ENCODE measurements at regions not wholly inside any gene's neighbourhood (a gene's known extent, or its start where the extent isn't known, plus 50 kb on each side); places are given as distances from the start of the nearest gene placed in this dataset.

GRCh38 chr1:178020968-178021640 lies 51.2 kb upstream of the SEC16B start:
- TF ChIP-seq, protein P1, sequence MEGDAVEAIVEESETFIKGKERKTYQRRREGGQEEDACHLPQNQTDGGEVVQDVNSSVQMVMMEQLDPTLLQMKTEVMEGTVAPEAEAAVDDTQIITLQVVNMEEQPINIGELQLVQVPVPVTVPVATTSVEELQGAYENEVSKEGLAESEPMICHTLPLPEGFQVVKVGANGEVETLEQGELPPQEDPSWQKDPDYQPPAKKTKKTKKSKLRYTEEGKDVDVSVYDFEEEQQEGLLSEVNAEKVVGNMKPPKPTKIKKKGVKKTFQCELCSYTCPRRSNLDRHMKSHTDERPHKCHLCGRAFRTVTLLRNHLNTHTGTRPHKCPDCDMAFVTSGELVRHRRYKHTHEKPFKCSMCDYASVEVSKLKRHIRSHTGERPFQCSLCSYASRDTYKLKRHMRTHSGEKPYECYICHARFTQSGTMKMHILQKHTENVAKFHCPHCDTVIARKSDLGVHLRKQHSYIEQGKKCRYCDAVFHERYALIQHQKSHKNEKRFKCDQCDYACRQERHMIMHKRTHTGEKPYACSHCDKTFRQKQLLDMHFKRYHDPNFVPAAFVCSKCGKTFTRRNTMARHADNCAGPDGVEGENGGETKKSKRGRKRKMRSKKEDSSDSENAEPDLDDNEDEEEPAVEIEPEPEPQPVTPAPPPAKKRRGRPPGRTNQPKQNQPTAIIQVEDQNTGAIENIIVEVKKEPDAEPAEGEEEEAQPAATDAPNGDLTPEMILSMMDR (IDR thresholded peaks at IDR 0.05), result no peak
- TF ChIP-seq POLR2AphosphoS5 (IDR thresholded peaks at IDR 0.05) (no peak), EP300 (IDR thresholded peaks at IDR 0.05) (no peak), POLR2A (IDR thresholded peaks at IDR 0.05) (no peak)
- Histone ChIP-seq H3K4me1 (no peaks in the 10 kb centered on the region), H3K4me3 (no peak overlapping the region), H3K9me3 (peaks cover 0 to 9% (median 3%) of the 10 kb centered on the region in 4 donors), H3K27ac (no peak overlapping the region), H3K36me3 (peaks cover 0 to 88% (median 83%) of the 10 kb centered on the region in 4 donors), H3K27me3 (no peaks in the 10 kb centered on the region)
- DNase-seq, result no peak
- WGBS, 5 donors, result 67 to 83% (median 76%) methylated on average over 8 of the region's 8 CpGs
- intact Hi-C loops (cut with DNase I; ENCODE audit: low total_unique reads), result no loop called here

DNA sequence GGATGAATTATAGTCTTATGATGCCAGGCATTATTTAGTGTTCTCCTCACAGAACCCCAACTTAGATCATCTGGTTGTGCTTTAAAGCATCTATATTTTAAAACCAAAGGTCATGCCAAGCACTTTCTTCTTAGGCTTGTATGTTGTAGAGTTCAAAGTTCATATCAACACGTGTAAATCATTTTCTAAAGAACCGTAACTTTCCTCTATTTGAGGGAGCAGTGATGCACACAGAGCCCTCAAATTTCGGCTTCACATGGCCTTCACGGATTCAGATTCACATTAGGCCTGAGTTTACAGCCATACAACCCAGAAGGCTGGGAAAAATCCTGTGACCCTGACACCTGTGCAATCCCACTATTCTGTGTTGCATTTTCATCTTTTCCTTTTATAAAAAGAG lies 52.1 kb upstream of the SEC16B start:
- WGBS, 5 donors, result 55 to 75% (median 72%) methylated on average over 4 of the region's 4 CpGs
- DNase-seq, result no peak
- Histone ChIP-seq H3K4me1 (no peaks in the 10 kb centered on the region), H3K27ac (no peak overlapping the region), H3K36me3 (peaks cover 0 to 86% (median 78%) of the 10 kb centered on the region in 4 donors), H3K27me3 (no peaks in the 10 kb centered on the region), H3K9me3 (peaks cover 0 to 9% (median 3%) of the 10 kb centered on the region in 4 donors), H3K4me3 (no peak overlapping the region)
- intact Hi-C loops (cut with DNase I; ENCODE audit: low total_unique reads), result no loop called here
- TF ChIP-seq, protein P1 (IDR thresholded peaks at IDR 0.05), result no peak
- no peak for TF ChIP-seq POLR2A (IDR thresholded peaks at IDR 0.05)
- no peak for TF ChIP-seq EP300 (IDR thresholded peaks at IDR 0.05)
- TF ChIP-seq POLR2AphosphoS5 (IDR thresholded peaks at IDR 0.05), result no peak

DNA sequence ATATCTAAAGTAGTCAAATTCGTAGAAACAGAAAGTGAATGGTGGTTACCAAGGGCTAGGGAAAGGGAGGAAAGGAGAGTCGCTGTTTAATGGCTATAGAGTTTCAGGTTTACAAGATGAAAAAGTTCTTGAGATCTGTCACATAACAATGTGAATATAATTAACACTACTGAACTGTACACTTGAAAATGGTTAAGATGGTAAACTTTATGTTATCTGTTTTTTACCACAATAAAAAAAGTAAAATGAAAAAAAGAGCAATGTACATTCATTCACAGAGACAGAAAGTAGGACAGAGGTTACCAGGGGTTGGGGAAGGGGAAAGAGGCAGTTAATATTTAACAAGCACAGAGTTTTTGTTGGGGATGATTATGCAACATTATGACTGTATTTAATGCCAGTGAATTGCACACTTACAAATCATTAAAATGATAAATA lies 53.3 kb upstream of the SEC16B start:
- Histone ChIP-seq H3K4me3 (no peak overlapping the region), H3K9me3 (no peaks in the 10 kb centered on the region), H3K4me1 (no peaks in the 10 kb centered on the region), H3K27ac (no peak overlapping the region), H3K36me3 (peaks cover 0 to 82% (median 68%) of the 10 kb centered on the region in 4 donors), H3K27me3 (no peaks in the 10 kb centered on the region)
- TF ChIP-seq POLR2A (IDR thresholded peaks at IDR 0.05) (no peak), POLR2AphosphoS5 (IDR thresholded peaks at IDR 0.05) (no peak), EP300 (IDR thresholded peaks at IDR 0.05) (no peak)
- TF ChIP-seq, protein P1 (IDR thresholded peaks at IDR 0.05), result no peak
- peak in 1 of 2 donors; percentile 33 for DNase-seq
- intact Hi-C loops (cut with DNase I; ENCODE audit: low total_unique reads), result no loop called here
- WGBS, 5 donors, result 58 to 80% (median 61%) methylated on average over 2 of the region's 2 CpGs

DNA sequence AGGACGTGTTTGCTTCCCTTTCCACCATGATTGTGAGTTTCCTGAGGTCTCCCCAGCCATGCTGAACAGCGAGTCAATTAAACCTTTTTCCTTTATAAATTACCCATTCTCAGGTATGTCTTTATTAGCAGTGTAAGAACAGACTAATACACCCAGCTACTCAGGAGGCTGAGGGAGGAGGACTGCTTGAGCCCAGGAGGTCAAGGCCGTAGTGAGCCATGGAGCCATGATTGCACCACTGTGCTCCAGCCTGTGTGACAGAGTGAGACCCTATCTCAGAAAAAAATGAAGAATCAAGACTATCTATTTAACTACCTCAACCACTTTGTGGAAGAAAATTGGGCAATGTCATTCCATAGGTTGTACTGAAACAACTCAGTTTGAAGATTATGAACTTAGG lies 54.6 kb upstream of the SEC16B start:
- Histone ChIP-seq H3K27me3 (no peaks in the 10 kb centered on the region), H3K9me3 (no peaks in the 10 kb centered on the region), H3K4me3 (no peak overlapping the region), H3K4me1 (no peaks in the 10 kb centered on the region), H3K27ac (no peak overlapping the region), H3K36me3 (peaks cover 0 to 74% (median 60%) of the 10 kb centered on the region in 4 donors)
- 95 to 100% (median 96%) methylated on average over 3 of the region's 3 CpGs for WGBS, 5 donors
- intact Hi-C loops (cut with DNase I; ENCODE audit: low total_unique reads), result no loop called here
- TF ChIP-seq, protein P1 (IDR thresholded peaks at IDR 0.05), result no peak
- TF ChIP-seq POLR2A (IDR thresholded peaks at IDR 0.05) (no peak), EP300 (IDR thresholded peaks at IDR 0.05) (no peak), POLR2AphosphoS5 (IDR thresholded peaks at IDR 0.05) (no peak)
- DNase-seq, result no peak
